Muscle layer of colon (tissue), 2 donors: ENCODE measurements at regions not wholly inside any gene's neighbourhood (a gene's known extent, or its start where the extent isn't known, plus 50 kb on each side); places are given as distances from the start of the nearest gene placed in this dataset.
"Not testable (repeated sequence)": the region's sequence is repeated elsewhere in the genome, so short reads cannot be mapped to it uniquely, and the experiment has no call there.

ENCODE experiments used
- H3K27ac ChIP-seq: one replicate; pipeline ENCODE4 v1.7.0; 2013; ENCODE audit warnings: low read depth, mild to moderate bottlenecking, low read length, moderate library complexity
- H3K27me3 ChIP-seq, 2 donors: one replicate each; pipeline ENCODE4 v1.7.0; 2013; ENCODE audit warnings: low read length in 2 of 2, mild to moderate bottlenecking in 2 of 2; ENCODE audit not compliant: insufficient read depth in 2 of 2, control insufficient read depth in 1 of 2
- H3K36me3 ChIP-seq: one replicate; pipeline ENCODE4 v1.7.0; 2013; ENCODE audit warnings: mild to moderate bottlenecking, low read length; ENCODE audit not compliant: insufficient read depth
- H3K4me1 ChIP-seq: one replicate; pipeline ENCODE4 v1.7.0; 2013; ENCODE audit warnings: mild to moderate bottlenecking, low read length; ENCODE audit not compliant: insufficient read depth
- H3K4me3 ChIP-seq, 2 donors: one replicate each; pipeline ENCODE4 v1.7.0; 2013; ENCODE audit warnings: low read length in 2 of 2, low read depth in 1 of 2, mild to moderate bottlenecking in 1 of 2, moderate library complexity in 1 of 2
- H3K9ac ChIP-seq: one replicate; pipeline ENCODE4 v1.7.0; 2013; ENCODE audit warnings: low read length
- H3K9me3 ChIP-seq: one replicate; pipeline ENCODE4 v1.7.0; 2013; ENCODE audit warnings: mild to moderate bottlenecking, low read length
- donor health status: abdominal sarcoma.
- donor health status: Adenocarcinoma of cecum.

DNA sequence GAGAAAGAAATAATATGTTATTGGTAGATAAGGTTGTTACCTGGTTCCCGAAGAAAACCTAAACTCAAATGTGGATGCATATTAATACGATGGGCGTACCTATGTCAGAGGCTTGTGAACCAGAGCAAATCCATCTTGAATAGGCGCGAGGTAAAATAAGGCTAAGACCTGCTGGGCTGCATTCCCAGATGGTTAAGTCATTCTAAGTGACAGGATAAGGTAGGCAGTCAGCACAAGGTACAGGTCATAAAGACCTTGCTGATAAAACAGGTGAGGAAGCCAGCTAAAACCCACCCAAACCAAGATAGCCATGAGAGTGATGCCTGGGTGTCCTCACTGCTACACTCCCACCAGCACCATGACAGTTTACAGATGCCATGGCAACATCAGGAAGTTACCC lies 1400.1 kb downstream of the CDH8 start:
- no peaks in the 10 kb centered on the region for H3K27me3 ChIP-seq
- H3K9ac ChIP-seq, result no peak overlapping the region
- no peaks in the 10 kb centered on the region for H3K9me3 ChIP-seq
- no peaks in the 10 kb centered on the region for H3K36me3 ChIP-seq
- no peak overlapping the region for H3K4me3 ChIP-seq
- no peak overlapping the region for H3K27ac ChIP-seq
- H3K4me1 ChIP-seq, result no peaks in the 10 kb centered on the region

DNA sequence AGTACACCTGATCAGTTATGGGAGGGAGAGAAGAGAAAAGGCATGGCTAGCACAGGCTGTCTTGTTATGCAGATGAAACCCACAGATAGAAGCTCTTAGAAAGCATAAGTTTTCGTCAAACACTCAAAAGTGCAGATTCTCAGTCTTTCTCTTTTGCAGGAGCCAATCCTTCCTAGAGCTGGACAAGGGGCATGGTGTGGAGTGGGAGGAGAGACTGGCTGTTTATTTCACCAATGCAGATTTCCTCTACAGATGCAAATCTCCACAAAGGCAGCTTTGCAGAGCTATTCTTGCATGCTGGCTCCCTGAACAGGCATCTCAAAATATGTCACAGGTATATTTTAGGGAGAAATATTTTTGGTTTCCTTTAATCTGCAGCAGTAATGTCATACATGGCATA lies 1400.7 kb downstream of the CDH8 start:
- Histone ChIP-seq H3K27me3 (no peaks in the 10 kb centered on the region), H3K4me3 (no peak overlapping the region), H3K27ac (no peak overlapping the region), H3K4me1 (no peaks in the 10 kb centered on the region), H3K9me3 (no peaks in the 10 kb centered on the region), H3K36me3 (no peaks in the 10 kb centered on the region), H3K9ac (no peak overlapping the region)

DNA sequence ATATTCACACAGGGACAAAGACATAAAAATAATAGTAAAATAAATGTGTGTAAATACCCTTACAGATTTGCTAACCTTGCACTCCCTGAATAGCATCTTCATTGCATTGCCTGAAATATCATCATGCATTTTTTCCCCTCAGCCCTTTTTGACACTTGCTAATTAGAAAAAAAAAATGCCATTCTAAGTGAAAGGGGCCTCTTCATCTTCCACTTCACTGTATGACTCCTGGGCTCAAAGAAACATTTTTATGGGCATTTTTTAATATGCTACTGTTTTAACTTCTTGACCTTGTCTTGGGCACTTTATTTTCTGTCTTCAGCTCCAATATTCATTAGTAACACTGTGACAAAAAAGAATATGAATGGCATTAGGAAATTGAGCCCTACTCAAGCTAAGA lies 1424.4 kb downstream of the CDH8 start:
- Histone ChIP-seq H3K4me3 (no peak overlapping the region), H3K9me3 (no peaks in the 10 kb centered on the region), H3K27ac (no peak overlapping the region), H3K36me3 (no peaks in the 10 kb centered on the region), H3K4me1 (no peaks in the 10 kb centered on the region), H3K27me3 (no peaks in the 10 kb centered on the region), H3K9ac (no peak overlapping the region)

DNA sequence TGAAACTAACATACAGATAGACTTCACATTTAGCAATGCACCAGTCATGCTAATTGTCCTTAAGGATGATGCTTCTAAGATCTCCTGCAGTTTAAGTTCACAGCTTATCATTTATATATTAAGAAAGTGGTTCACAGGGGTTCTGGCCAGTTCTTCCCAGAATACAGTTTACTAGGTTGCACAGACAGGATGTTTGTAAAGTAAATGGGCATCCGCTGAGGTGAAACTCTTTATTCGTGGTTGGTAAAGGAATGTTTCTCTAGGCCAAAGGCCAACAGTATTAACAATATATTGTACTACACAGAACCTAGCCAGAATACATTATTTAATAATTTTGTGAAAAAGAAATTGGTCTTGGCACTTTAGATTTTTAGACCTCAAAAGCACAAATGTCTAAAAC lies 1427.3 kb downstream of the CDH8 start:
- H3K4me3 ChIP-seq, result no peak overlapping the region
- H3K9me3 ChIP-seq, result no peaks in the 10 kb centered on the region
- no peaks in the 10 kb centered on the region for H3K27me3 ChIP-seq
- H3K27ac ChIP-seq, result no peak overlapping the region
- H3K36me3 ChIP-seq, result no peaks in the 10 kb centered on the region
- no peaks in the 10 kb centered on the region for H3K4me1 ChIP-seq
- no peak overlapping the region for H3K9ac ChIP-seq

DNA sequence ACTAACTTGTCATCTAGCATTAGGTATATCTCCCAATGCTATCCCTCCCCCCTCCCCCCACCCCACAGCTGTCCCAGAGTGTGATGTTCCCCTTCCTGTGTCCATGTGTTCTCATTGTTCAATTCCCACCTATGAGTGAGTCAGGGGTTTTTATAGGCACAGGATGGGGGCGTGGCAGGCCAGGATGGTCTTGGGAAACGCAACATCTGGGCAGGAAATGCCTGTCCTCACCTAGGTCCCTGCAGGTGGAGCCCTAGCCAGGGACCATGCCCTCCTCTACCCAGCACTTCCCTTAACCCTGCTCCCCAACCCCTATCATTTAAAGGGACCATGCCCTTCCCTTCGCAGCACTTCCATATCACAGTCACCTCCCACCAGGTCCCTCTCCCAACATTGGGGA lies 1430.6 kb downstream of the CDH8 start:
- H3K36me3 ChIP-seq, H3K9ac ChIP-seq, H3K27ac ChIP-seq, H3K4me1 ChIP-seq, H3K4me3 ChIP-seq, H3K9me3 ChIP-seq, H3K27me3 ChIP-seq: not testable (repeated sequence)

DNA sequence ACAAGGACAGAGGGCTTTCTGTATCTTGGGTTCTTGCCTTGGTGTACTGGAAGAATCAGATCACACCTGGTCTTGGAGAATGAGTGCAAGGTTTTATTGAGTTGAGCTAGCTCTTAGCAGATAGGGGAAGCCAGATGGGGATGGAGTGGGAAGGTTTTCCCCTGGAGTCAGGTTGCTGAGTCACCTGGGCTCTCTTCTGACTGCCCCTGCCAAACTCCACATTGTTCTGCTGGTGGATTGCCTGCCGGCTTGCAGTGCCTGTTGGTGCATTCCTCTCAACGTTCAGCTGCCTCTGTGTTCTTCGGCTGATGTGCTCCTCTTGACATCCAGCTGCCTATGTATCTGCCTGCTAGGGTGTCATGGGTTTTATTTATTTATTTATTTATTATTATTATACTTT lies 1431.1 kb downstream of the CDH8 start:
- no peak overlapping the region for H3K4me3 ChIP-seq
- no peak overlapping the region for H3K9ac ChIP-seq
- no peaks in the 10 kb centered on the region for H3K9me3 ChIP-seq
- H3K4me1 ChIP-seq, result no peaks in the 10 kb centered on the region
- H3K27me3 ChIP-seq, result no peaks in the 10 kb centered on the region
- H3K27ac ChIP-seq, result no peak overlapping the region
- H3K36me3 ChIP-seq, result no peaks in the 10 kb centered on the region

DNA sequence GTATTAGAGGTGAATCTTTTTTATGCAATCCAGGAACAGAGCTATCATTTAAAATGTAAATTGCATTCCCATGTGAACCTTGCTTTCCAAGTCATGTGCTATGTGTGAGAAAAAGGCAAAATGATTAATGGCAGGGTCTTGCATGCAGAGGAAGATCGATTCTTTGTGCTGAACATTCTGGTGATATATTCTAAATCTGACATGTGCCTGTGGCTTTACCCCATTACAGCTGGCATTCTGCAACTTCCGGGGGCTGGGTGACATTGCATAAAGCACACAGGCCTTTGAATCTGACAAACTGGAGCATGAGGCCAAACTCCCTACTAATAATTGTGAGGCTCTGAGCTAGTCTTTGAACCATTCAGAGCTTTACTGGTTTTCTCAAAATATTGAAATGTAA lies 1449.7 kb downstream of the CDH8 start:
- Histone ChIP-seq H3K27ac (no peak overlapping the region), H3K4me3 (no peak overlapping the region), H3K9ac (no peak overlapping the region)

DNA sequence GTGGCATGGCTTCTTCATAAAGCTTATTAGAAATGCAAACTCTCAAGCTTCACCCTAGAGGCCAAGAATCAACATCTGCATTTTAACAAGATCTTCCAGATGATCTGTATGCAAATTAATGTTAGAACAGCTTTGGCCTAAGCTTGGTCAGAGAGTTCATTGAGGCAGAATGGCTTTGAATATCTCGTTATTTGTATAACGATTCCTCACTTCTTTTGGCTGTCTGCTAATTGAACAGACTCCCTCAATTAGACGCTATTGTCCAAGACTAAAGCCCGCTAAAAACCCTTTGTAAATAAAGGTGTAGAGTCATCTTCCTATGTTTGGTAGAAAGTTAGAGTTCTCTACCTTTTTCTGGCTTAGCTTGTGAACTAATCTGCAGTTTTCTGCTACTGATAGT lies 1453.7 kb downstream of the CDH8 start:
- H3K9ac ChIP-seq, result no peak overlapping the region
- no peaks in the 10 kb centered on the region for H3K27me3 ChIP-seq
- no peaks in the 10 kb centered on the region for H3K36me3 ChIP-seq
- H3K27ac ChIP-seq, result no peak overlapping the region
- no peaks in the 10 kb centered on the region for H3K4me1 ChIP-seq
- no peaks in the 10 kb centered on the region for H3K9me3 ChIP-seq
- no peak overlapping the region for H3K4me3 ChIP-seq

More for the DNA sequence above, 1449.7 kb downstream of the CDH8 start:
- Histone ChIP-seq H3K36me3 (no peaks in the 10 kb centered on the region), H3K4me1 (no peaks in the 10 kb centered on the region), H3K27me3 (no peaks in the 10 kb centered on the region), H3K9me3 (no peaks in the 10 kb centered on the region)

DNA sequence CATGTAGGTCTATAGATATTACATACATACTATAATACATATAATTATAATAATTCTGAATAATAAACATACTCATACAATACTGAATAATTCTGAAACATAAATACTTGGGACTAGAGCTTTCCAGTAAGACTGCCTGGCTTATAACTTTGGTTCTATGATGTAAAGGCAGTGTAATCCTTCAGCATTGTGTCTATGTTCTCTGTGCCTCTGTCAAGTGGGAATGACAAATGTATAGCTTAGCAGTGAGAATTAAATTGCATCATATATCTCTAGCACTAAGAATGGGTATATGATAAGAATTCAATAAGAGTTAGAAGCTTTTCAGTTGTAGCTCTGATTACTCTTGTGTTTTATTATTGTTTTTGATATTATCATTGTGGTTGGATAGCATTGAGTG lies 1469.3 kb downstream of the CDH8 start:
- H3K27me3 ChIP-seq, result no peaks in the 10 kb centered on the region
- H3K4me3 ChIP-seq, result no peak overlapping the region
- H3K27ac ChIP-seq, result no peak overlapping the region
- H3K9ac ChIP-seq, result no peak overlapping the region
- H3K4me1 ChIP-seq, result no peaks in the 10 kb centered on the region
- H3K36me3 ChIP-seq, result no peaks in the 10 kb centered on the region
- H3K9me3 ChIP-seq, result no peaks in the 10 kb centered on the region

DNA sequence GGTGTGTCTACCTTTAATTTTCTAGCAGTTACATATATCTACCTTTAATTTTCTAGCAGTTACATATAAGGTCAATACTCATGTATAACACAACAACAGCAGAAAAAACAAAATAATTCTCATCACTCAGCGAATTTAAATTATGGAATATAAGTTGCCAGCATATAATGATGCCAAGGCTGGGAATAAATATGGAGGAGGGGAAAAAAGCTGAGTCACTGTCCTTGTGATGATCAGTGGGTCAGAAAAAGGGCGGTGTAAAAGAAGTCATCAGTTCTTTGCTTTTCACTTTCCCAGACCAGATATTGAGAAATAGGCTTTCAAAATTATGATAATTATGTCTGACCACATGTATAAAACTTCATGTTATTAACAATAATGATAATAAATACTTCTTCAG lies 1471.7 kb downstream of the CDH8 start:
- no peaks in the 10 kb centered on the region for H3K9me3 ChIP-seq
- no peaks in the 10 kb centered on the region for H3K27me3 ChIP-seq
- H3K4me1 ChIP-seq, result no peaks in the 10 kb centered on the region
- H3K36me3 ChIP-seq, result no peaks in the 10 kb centered on the region
- H3K9ac ChIP-seq, result no peak overlapping the region
- H3K4me3 ChIP-seq, result no peak overlapping the region
- no peak overlapping the region for H3K27ac ChIP-seq

DNA sequence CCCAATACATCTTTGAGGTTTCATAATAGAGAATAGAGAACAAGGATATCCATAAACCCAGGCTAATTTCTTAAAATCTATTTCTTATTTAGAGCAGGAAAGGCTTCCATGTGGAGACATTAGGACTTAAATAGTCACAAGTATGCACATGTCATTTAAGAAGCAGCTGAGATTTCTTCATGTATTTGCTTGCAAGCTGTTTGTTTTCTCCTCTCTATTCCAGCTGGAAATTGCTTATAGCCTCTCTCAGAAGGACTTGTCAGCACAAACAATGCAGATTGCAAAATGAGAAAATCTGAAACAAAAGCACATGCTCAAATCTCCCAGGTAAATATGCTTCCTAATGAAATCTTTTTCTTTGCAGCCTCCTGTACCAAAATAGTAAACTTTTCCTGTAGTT lies 1473.1 kb downstream of the CDH8 start:
- Histone ChIP-seq H3K4me3 (no peak overlapping the region), H3K9me3 (no peaks in the 10 kb centered on the region), H3K4me1 (no peaks in the 10 kb centered on the region), H3K27ac (no peak overlapping the region), H3K9ac (no peak overlapping the region), H3K36me3 (no peaks in the 10 kb centered on the region), H3K27me3 (no peaks in the 10 kb centered on the region)

DNA sequence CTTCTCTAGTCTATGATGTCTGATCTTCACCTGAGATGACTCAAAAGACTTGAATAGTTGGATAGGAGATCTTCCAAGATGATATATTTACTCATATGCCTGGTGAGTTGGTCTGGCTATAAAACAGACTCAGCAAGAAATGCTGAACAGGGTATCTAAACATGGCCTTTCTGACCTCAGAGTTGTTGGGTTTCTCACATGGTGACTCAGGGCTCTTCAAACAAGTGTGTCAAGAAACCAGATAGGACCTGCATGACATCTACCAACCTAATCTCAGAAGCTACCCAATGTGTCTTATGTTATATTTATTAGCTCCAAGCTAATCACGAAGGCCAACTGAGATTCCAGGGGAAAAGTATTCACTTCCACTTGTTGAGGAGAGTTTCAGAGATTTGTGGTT lies 1477.3 kb downstream of the CDH8 start:
- H3K4me1 ChIP-seq, result no peaks in the 10 kb centered on the region
- no peak overlapping the region for H3K4me3 ChIP-seq
- no peaks in the 10 kb centered on the region for H3K36me3 ChIP-seq
- no peaks in the 10 kb centered on the region for H3K9me3 ChIP-seq
- no peak overlapping the region for H3K27ac ChIP-seq
- no peak overlapping the region for H3K9ac ChIP-seq
- H3K27me3 ChIP-seq, result no peaks in the 10 kb centered on the region
